AG04449 (cell line): ENCODE measurements at regions not wholly inside any gene's neighbourhood (a gene's known extent, or its start where the extent isn't known, plus 50 kb on each side); places are given as distances from the start of the nearest gene placed in this dataset.

Experiments
- CTCF ChIA-PET: fragments of 350-600 bp; formaldehyde crosslinking; extraction: SDS; loops from one replicate; lab custom pipeline; 2021; ENCODE audit warnings: antibody characterized with exemption; lab: Yijun Ruan, JAX
- POLR2A ChIA-PET: fragments of 400-600, 350-600 bp; formaldehyde crosslinking; extraction: SDS; loops from one replicate; lab custom pipeline; 2020; ENCODE audit warnings: antibody characterized with exemption, inconsistent platforms; lab: Yijun Ruan, JAX
- DNase-seq: peaks from one replicate; pipeline ENCODE4 v3.0.0-alpha.2; 2010; ENCODE audit warnings: low read depth, low spot score
- H3K4me3 ChIP-seq: 2 replicates; pipeline ENCODE4 v1.5.1; 2011; ENCODE audit warnings: low read depth, mild to moderate bottlenecking, control low read depth, low read length
- TF ChIP-seq, protein P1 (sequence below): IDR thresholded peaks from one replicate; pipeline ENCODE4 v1.5.1; 2011; ENCODE audit warnings: mild to moderate bottlenecking, moderate library complexity, low read length, control low read depth, inconsistent platforms; ENCODE audit not compliant: insufficient read depth; ENCODE audit errors: missing control alignments

DNA sequence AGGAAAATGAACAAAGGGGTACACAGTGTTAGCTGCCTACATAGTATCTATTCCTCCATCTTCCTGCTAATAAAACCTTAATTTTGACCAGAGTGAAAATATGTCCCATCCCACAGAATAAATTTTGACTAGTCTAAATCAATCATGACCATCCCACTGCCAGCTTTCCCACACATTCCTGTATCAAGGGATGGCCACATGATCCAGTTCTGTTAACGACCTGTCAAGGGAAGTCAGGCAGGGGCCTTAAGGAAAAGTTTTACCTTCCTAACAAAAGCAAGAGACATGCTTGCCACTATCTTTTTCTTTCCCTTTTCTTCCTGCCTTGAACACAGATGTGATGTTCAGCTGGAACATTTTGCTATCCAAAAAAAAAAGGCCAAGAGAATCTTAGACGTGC is 185.0 kb upstream of the CHAC2 start:
- TF ChIP-seq, protein P1, sequence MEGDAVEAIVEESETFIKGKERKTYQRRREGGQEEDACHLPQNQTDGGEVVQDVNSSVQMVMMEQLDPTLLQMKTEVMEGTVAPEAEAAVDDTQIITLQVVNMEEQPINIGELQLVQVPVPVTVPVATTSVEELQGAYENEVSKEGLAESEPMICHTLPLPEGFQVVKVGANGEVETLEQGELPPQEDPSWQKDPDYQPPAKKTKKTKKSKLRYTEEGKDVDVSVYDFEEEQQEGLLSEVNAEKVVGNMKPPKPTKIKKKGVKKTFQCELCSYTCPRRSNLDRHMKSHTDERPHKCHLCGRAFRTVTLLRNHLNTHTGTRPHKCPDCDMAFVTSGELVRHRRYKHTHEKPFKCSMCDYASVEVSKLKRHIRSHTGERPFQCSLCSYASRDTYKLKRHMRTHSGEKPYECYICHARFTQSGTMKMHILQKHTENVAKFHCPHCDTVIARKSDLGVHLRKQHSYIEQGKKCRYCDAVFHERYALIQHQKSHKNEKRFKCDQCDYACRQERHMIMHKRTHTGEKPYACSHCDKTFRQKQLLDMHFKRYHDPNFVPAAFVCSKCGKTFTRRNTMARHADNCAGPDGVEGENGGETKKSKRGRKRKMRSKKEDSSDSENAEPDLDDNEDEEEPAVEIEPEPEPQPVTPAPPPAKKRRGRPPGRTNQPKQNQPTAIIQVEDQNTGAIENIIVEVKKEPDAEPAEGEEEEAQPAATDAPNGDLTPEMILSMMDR: no peak
- no peak overlapping the region for H3K4me3 ChIP-seq
- POLR2A ChIA-PET: no interaction called here
- CTCF ChIA-PET: no interaction called here
- no peak for DNase-seq

DNA sequence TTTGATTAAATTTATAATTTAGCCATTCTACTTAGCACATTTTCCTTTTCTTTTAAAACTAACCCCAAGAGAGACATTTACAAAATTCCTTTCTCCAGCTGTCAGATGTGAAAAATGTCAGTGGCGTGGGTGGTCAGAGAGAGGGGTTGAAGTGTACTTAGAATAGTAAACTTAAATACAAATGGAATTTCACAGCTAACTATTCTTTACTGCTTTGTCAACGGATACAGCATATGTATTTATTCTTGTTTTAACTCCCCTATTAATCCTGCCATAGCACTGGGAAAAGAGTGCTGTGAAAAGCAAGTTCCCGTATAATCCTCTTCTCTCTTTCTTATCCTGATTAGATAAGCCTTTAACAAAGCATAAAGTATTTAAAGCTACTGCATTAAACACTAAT is 191.4 kb upstream of the CHAC2 start:
- CTCF ChIA-PET: interaction anchor here (1.5 kb wide), 1 partner anchor 8 kb away, joined by 4 read pairs; no protein-coding TSS in a partner anchor
- TF ChIP-seq, protein P1: no peak

DNA sequence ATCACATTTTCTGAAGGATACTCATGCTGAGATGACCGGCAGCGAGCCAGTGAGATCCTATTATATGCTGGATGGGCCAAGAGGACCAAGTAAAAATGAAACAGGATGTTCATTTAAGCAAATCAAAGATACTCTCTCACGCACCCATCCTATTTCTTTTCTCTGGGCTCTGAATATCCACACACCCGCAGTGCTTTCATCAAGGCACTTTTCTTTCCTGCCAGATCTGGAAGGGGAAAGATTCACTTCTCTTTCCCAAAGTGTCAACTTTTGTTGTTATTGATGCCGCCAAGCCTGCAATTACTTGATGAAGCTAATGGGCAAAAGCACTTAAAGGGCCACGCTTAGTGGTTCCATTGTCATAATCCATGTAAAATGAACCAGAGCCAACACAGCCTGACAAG is 191.9 kb upstream of the CHAC2 start:
- CTCF ChIA-PET: interaction anchor here (1.5 kb wide), 1 partner anchor 8 kb away, joined by 4 read pairs; no protein-coding TSS in a partner anchor
- H3K4me3 ChIP-seq: no peak overlapping the region
- no peak for DNase-seq
- TF ChIP-seq, protein P1: no peak
- POLR2A ChIA-PET: no interaction called here

More for the DNA sequence above, 191.4 kb upstream of the CHAC2 start:
- DNase-seq: no peak
- no peak overlapping the region for H3K4me3 ChIP-seq
- POLR2A ChIA-PET: no interaction called here

DNA sequence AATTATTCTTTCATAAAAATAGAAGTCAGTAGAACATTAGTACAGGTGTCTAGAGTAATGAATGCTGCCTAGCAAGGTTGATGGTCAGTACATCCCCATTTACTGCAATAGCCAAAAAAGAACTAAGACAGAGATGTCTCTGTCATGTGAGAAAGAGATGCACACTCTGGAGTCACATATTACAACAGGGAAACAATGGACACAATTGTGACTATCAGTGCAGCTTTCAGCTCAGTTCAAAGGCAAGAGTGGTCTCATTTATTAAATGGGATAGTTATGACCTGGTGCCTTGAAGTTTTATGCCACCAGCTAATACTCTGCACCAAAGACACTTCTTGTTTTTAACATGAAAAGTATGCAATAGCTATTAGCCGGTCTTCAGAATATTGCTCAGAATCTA is 194.9 kb upstream of the CHAC2 start:
- no peak for DNase-seq
- TF ChIP-seq, protein P1: no peak
- ChIA-PET POLR2A (no interaction called here), CTCF (interaction anchor here (1.0 kb wide), 1 partner anchor 167 kb away, joined by 3 read pairs; no protein-coding TSS in a partner anchor)
- no peak overlapping the region for H3K4me3 ChIP-seq

DNA sequence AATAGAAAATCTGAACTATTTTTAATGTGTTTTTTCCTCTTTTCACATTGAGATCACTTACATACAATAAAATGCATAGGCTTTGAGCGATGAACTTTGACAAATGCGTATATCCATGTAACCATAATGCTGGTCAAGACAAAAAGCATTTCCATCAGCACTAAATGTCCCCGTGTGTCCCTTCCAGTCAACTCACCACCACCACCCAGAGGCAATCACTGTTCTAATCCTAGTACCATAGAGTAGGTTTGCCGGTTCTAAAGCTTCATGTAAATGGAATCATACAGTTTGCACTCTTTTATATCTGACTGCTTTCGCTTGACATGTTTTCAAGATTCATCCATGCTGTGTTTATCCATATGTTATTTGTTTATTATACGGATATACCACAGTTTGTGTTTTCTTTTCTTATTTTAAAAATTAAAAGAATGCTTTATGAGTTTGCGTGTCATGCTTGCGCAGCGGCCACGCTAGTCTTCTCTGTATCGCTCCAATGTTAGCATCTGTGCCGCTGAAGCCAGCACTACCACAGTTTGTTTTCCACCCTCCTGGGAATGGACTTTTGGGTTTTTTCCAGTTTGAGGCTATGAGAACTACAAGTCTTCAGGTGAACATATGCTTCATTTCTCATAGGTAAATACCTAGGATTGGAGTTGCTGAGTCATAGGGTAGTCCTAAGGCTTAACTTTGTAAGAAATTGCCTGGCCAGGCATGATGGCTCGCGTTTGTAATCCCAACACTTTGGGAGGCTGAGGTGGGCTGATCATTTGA is 197.5 kb upstream of the CHAC2 start:
- DNase-seq: no peak
- ChIA-PET POLR2A (no interaction called here), CTCF (interaction anchor here (0.6 kb wide), 1 partner anchor 106 kb away, joined by 3 read pairs; no protein-coding TSS in a partner anchor)
- no peak overlapping the region for H3K4me3 ChIP-seq
- TF ChIP-seq, protein P1: no peak

DNA sequence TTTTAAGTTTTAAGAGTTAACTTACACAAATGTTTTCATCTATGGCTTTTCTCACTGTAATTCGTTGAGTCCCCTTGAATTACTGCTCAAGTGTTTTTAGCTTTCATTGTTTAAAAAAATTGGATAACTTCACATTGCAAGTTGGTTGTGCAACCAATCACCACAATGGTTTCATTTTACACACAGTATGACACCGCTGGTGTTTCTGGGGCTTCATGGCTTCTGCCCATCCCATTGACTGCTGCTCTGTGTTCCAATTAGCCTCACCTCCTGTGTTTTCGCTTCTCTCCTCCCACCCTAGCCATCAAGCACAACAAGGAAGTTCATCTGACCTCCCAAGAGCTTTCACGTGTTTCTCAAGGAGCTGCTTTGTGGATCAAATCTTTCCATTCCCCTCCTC is 199.1 kb upstream of the CHAC2 start:
- TF ChIP-seq, protein P1: no peak
- DNase-seq: no peak
- H3K4me3 ChIP-seq: no peak overlapping the region
- POLR2A ChIA-PET: no interaction called here
- CTCF ChIA-PET: interaction anchor here (1.4 kb wide), 2 partner anchors 8 to 146 kb away, joined by 3 to 4 read pairs; no protein-coding TSS in a partner anchor
